ENCODE measurements at regions not wholly inside any gene's neighbourhood (a gene's known extent, or its start where the extent isn't known, plus 50 kb on each side); places are given as distances from the start of the nearest gene placed in this dataset.

DNA sequence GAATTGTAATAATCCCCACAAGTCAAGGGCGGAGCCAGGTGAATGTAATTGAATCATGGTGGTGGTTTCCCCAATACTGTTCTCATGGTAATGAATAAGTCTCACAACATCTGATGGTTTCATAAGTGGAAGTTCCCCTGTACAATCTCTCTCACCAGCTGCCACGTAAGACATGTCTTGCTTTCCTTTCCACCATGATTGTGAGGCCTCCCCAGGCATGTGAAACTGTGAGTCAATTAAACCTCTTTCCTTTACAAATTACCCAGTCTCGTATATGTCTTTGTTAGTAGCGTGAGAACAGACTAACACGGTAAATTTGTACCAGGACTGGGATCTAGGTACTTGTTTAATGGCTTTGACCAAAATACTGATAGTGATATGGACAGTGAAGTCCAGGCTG, 744.3 kb upstream of the REG3G start:
- TF ChIP-seq CHD2 (IDR thresholded peaks at IDR 0.05; ENCODE audit: low read depth, low read length) = no peak
- no peak for TF ChIP-seq ZNF484 (CRISPR knock-in tag; IDR thresholded peaks at IDR 0.05; ENCODE audit: borderline replicate concordance, low read depth)
- TF ChIP-seq EZH2 (conservative IDR thresholded peaks at IDR 0.05; ENCODE audit: low read depth, low read length) = no peak
- TF ChIP-seq HOXA9 (CRISPR knock-in tag; IDR thresholded peaks at IDR 0.05; ENCODE audit: borderline replicate concordance) = no peak
- TF ChIP-seq CTCF (CRISPR knock-in tag; IDR thresholded peaks at IDR 0.05) = no peak
- no peak for TF ChIP-seq ZNF253 (CRISPR knock-in tag; IDR thresholded peaks at IDR 0.05; ENCODE audit: borderline replicate concordance)

Data from HepG2 (cell line).